ENCODE measurements at regions not wholly inside any gene's neighbourhood (a gene's known extent, or its start where the extent isn't known, plus 50 kb on each side); places are given as distances from the start of the nearest gene placed in this dataset.

GRCh38 chr2:60603533-60604190, 50.2 kb upstream of the BCL11A start:
- Histone ChIP-seq H3K36me3 (ENCODE audit: control insufficient read depth, insufficient read depth, low read length) (no peaks in the 10 kb centered on the region), H3K27me3 (ENCODE audit: control insufficient read depth, insufficient read depth, low read length) (no peaks in the 10 kb centered on the region), H3K4me1 (ENCODE audit: control insufficient read depth, insufficient read depth, low read length) (no peaks in the 10 kb centered on the region), H3K27ac (ENCODE audit: low read length) (no peak overlapping the region), H3K9me3 (replicated peaks; ENCODE audit: control insufficient read depth, low read depth, low read length) (no peaks in the 10 kb centered on the region), H3K4me3 (ENCODE audit: low read length) (no peak overlapping the region)
- WGBS (ENCODE audit: insufficient coverage), result 60% methylated on average over 4 of the region's 6 CpGs
- DNase-seq, result no peak

- WGBS (ENCODE audit: insufficient coverage), result no CpG with 5 or more reads among the region's 2 CpGs
- H3K4me1 ChIP-seq (ENCODE audit: control insufficient read depth, insufficient read depth, low read length), result no peaks in the 10 kb centered on the region
Measured at GRCh38 chr2:60604486-60605064, 51.1 kb upstream of the BCL11A start.

GRCh38 chr2:60605866-60606265, 52.4 kb upstream of the BCL11A start:
- Histone ChIP-seq H3K4me1 (ENCODE audit: control insufficient read depth, insufficient read depth, low read length) (no peaks in the 10 kb centered on the region), H3K9me3 (replicated peaks; ENCODE audit: control insufficient read depth, low read depth, low read length) (no peaks in the 10 kb centered on the region), H3K27me3 (ENCODE audit: control insufficient read depth, insufficient read depth, low read length) (no peaks in the 10 kb centered on the region), H3K36me3 (ENCODE audit: control insufficient read depth, insufficient read depth, low read length) (no peaks in the 10 kb centered on the region), H3K4me3 (ENCODE audit: low read length) (no peak overlapping the region), H3K27ac (ENCODE audit: low read length) (no peak overlapping the region)
- 86% methylated on average over 4 of the region's 4 CpGs for WGBS (ENCODE audit: insufficient coverage)
- no peak for DNase-seq

More at GRCh38 chr2:60604486-60605064, 51.1 kb upstream of the BCL11A start:
- H3K27ac ChIP-seq (ENCODE audit: low read length), result no peak overlapping the region
- no peaks in the 10 kb centered on the region for H3K36me3 ChIP-seq (ENCODE audit: control insufficient read depth, insufficient read depth, low read length)
- no peaks in the 10 kb centered on the region for H3K9me3 ChIP-seq (replicated peaks; ENCODE audit: control insufficient read depth, low read depth, low read length)
- no peak for DNase-seq
- H3K27me3 ChIP-seq (ENCODE audit: control insufficient read depth, insufficient read depth, low read length), result no peaks in the 10 kb centered on the region
- H3K4me3 ChIP-seq (ENCODE audit: low read length), result no peak overlapping the region

- H3K4me1 ChIP-seq (ENCODE audit: control insufficient read depth, insufficient read depth, low read length), result no peaks in the 10 kb centered on the region
- no peaks in the 10 kb centered on the region for H3K9me3 ChIP-seq (replicated peaks; ENCODE audit: control insufficient read depth, low read depth, low read length)
- no peaks in the 10 kb centered on the region for H3K27me3 ChIP-seq (ENCODE audit: control insufficient read depth, insufficient read depth, low read length)
- no peaks in the 10 kb centered on the region for H3K36me3 ChIP-seq (ENCODE audit: control insufficient read depth, insufficient read depth, low read length)
- no CpG with 5 or more reads among the region's 3 CpGs for WGBS (ENCODE audit: insufficient coverage)
- H3K27ac ChIP-seq (ENCODE audit: low read length), result no peak overlapping the region
- DNase-seq, result peak; percentile 42
- no peak overlapping the region for H3K4me3 ChIP-seq (ENCODE audit: low read length)
Measured at GRCh38 chr2:60608679-60609078, 55.2 kb upstream of the BCL11A start.

GRCh38 chr2:60612033-60612432, 58.6 kb upstream of the BCL11A start:
- WGBS (ENCODE audit: insufficient coverage), result no CpG with 5 or more reads among the region's 3 CpGs
- Histone ChIP-seq H3K36me3 (ENCODE audit: control insufficient read depth, insufficient read depth, low read length) (no peaks in the 10 kb centered on the region), H3K4me1 (ENCODE audit: control insufficient read depth, insufficient read depth, low read length) (no peaks in the 10 kb centered on the region), H3K27me3 (ENCODE audit: control insufficient read depth, insufficient read depth, low read length) (no peaks in the 10 kb centered on the region), H3K9me3 (replicated peaks; ENCODE audit: control insufficient read depth, low read depth, low read length) (no peaks in the 10 kb centered on the region), H3K4me3 (ENCODE audit: low read length) (no peak overlapping the region), H3K27ac (ENCODE audit: low read length) (no peak overlapping the region)
- no peak for DNase-seq

- DNase-seq, result no peak
- Histone ChIP-seq H3K36me3 (ENCODE audit: control insufficient read depth, insufficient read depth, low read length) (no peaks in the 10 kb centered on the region), H3K27me3 (ENCODE audit: control insufficient read depth, insufficient read depth, low read length) (no peaks in the 10 kb centered on the region), H3K27ac (ENCODE audit: low read length) (no peak overlapping the region), H3K4me3 (ENCODE audit: low read length) (no peak overlapping the region), H3K4me1 (ENCODE audit: control insufficient read depth, insufficient read depth, low read length) (no peaks in the 10 kb centered on the region), H3K9me3 (replicated peaks; ENCODE audit: control insufficient read depth, low read depth, low read length) (no peaks in the 10 kb centered on the region)
- WGBS (ENCODE audit: insufficient coverage), result 89% methylated on average over 6 of the region's 6 CpGs
Measured at GRCh38 chr2:60614319-60614718, 60.9 kb upstream of the BCL11A start.

GRCh38 chr2:60621688-60622429, 68.4 kb upstream of the BCL11A start:
- Histone ChIP-seq H3K4me1 (ENCODE audit: control insufficient read depth, insufficient read depth, low read length) (no peaks in the 10 kb centered on the region), H3K27me3 (ENCODE audit: control insufficient read depth, insufficient read depth, low read length) (no peaks in the 10 kb centered on the region), H3K9me3 (replicated peaks; ENCODE audit: control insufficient read depth, low read depth, low read length) (no peaks in the 10 kb centered on the region), H3K27ac (ENCODE audit: low read length) (no peak overlapping the region), H3K36me3 (ENCODE audit: control insufficient read depth, insufficient read depth, low read length) (no peaks in the 10 kb centered on the region), H3K4me3 (ENCODE audit: low read length) (no peak overlapping the region)
- 86% methylated on average over 1 of the region's 7 CpGs for WGBS (ENCODE audit: insufficient coverage)
- no peak for DNase-seq

DNA sequence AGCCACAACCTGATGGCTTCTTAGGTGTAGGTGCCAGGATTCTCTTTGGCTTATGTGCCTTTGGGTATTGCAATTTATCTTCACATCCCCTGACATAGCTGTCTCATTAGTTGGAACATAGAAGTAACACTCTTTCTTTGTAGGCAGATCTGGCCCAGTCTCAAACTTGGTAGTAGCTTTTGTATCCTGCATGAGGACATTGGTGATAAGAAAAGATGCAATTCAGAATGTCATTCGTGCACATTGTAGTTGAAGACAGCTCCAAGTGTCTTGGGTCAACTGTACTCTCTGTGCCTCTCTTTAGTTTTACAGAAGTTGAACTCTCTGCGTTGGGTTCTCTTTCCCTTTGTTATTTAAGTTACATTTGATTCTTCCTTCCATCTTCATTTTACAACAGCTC, 69.6 kb upstream of the BCL11A start:
- no peak for DNase-seq
- no peaks in the 10 kb centered on the region for H3K9me3 ChIP-seq (replicated peaks; ENCODE audit: control insufficient read depth, low read depth, low read length)
- no peaks in the 10 kb centered on the region for H3K4me1 ChIP-seq (ENCODE audit: control insufficient read depth, insufficient read depth, low read length)
- no peak overlapping the region for H3K27ac ChIP-seq (ENCODE audit: low read length)
- H3K27me3 ChIP-seq (ENCODE audit: control insufficient read depth, insufficient read depth, low read length), result no peaks in the 10 kb centered on the region
- 92% methylated on average over 2 of the region's 2 CpGs for WGBS (ENCODE audit: insufficient coverage)
- no peaks in the 10 kb centered on the region for H3K36me3 ChIP-seq (ENCODE audit: control insufficient read depth, insufficient read depth, low read length)
- H3K4me3 ChIP-seq (ENCODE audit: low read length), result no peak overlapping the region

- WGBS (ENCODE audit: insufficient coverage), result no CpG with 5 or more reads among the region's 3 CpGs
- H3K27me3 ChIP-seq (ENCODE audit: control insufficient read depth, insufficient read depth, low read length), result no peaks in the 10 kb centered on the region
- H3K27ac ChIP-seq (ENCODE audit: low read length), result no peak overlapping the region
- no peaks in the 10 kb centered on the region for H3K9me3 ChIP-seq (replicated peaks; ENCODE audit: control insufficient read depth, low read depth, low read length)
- no peak for DNase-seq
- H3K36me3 ChIP-seq (ENCODE audit: control insufficient read depth, insufficient read depth, low read length), result no peaks in the 10 kb centered on the region
- H3K4me3 ChIP-seq (ENCODE audit: low read length), result no peak overlapping the region
- H3K4me1 ChIP-seq (ENCODE audit: control insufficient read depth, insufficient read depth, low read length), result no peaks in the 10 kb centered on the region
Measured at GRCh38 chr2:60627412-60627811, 74.0 kb upstream of the BCL11A start.

GRCh38 chr2:60628026-60628425, 74.6 kb upstream of the BCL11A start:
- Histone ChIP-seq H3K9me3 (replicated peaks; ENCODE audit: control insufficient read depth, low read depth, low read length) (no peaks in the 10 kb centered on the region), H3K27me3 (ENCODE audit: control insufficient read depth, insufficient read depth, low read length) (no peaks in the 10 kb centered on the region), H3K27ac (ENCODE audit: low read length) (no peak overlapping the region)

More at GRCh38 chr2:60628026-60628425, 74.6 kb upstream of the BCL11A start:
- DNase-seq, result no peak
- H3K4me3 ChIP-seq (ENCODE audit: low read length), result no peak overlapping the region
- no peaks in the 10 kb centered on the region for H3K4me1 ChIP-seq (ENCODE audit: control insufficient read depth, insufficient read depth, low read length)
- WGBS (ENCODE audit: insufficient coverage), result no CpG with 5 or more reads among the region's 4 CpGs
- no peaks in the 10 kb centered on the region for H3K36me3 ChIP-seq (ENCODE audit: control insufficient read depth, insufficient read depth, low read length)
